KOPT-K1 (cell line): ENCODE measurements at regions not wholly inside any gene's neighbourhood (a gene's known extent, or its start where the extent isn't known, plus 50 kb on each side); places are given as distances from the start of the nearest gene placed in this dataset.

Experiments used
- H3K27ac ChIP-seq: fragments of 200-600 bp; sonication (generic); 2 replicates; pipeline ENCODE4 v1.5.1; 2016; ENCODE audit warnings: antibody characterized with exemption, mild to moderate bottlenecking, low read depth, low read length; ENCODE audit not compliant: poor library complexity, severe bottlenecking
- H3K36me3 ChIP-seq: fragments of 200-600 bp; sonication (generic); 2 replicates; pipeline ENCODE4 v1.5.1; 2017; ENCODE audit warnings: antibody characterized with exemption, mild to moderate bottlenecking, low read length, moderate library complexity; ENCODE audit not compliant: insufficient read depth
- H3K9me3 ChIP-seq: fragments of 200-600 bp; sonication (generic); 2 replicates; pipeline ENCODE4 v1.5.1; 2017; ENCODE audit warnings: antibody characterized with exemption, low read length, mild to moderate bottlenecking; ENCODE audit not compliant: insufficient read depth, poor library complexity, severe bottlenecking

- no peaks in the 10 kb centered on the region for H3K9me3 ChIP-seq
- H3K36me3 ChIP-seq, result no peaks in the 10 kb centered on the region
- peak overlapping the region; percentile 72 for H3K27ac ChIP-seq
Measured at GRCh38 chr7:362402-363096, 72.6 kb downstream of the FOXL3 start.

GRCh38 chr7:363626-364025, 73.7 kb downstream of the FOXL3 start:
- peak overlapping the region; percentile 72 for H3K27ac ChIP-seq
- H3K36me3 ChIP-seq, result no peaks in the 10 kb centered on the region
- no peaks in the 10 kb centered on the region for H3K9me3 ChIP-seq

GRCh38 chr7:364536-364935, 74.6 kb downstream of the FOXL3 start:
- no peaks in the 10 kb centered on the region for H3K36me3 ChIP-seq
- peak overlapping the region; percentile 72 for H3K27ac ChIP-seq
- no peaks in the 10 kb centered on the region for H3K9me3 ChIP-seq

- no peaks in the 10 kb centered on the region for H3K9me3 ChIP-seq
Measured at GRCh38 chr7:365593-365992, 75.6 kb downstream of the FOXL3 start.

GRCh38 chr7:366161-366803, 76.3 kb downstream of the FOXL3 start:
- Histone ChIP-seq H3K27ac (no peak overlapping the region), H3K9me3 (no peaks in the 10 kb centered on the region), H3K36me3 (no peaks in the 10 kb centered on the region)

More at GRCh38 chr7:365593-365992, 75.6 kb downstream of the FOXL3 start:
- Histone ChIP-seq H3K27ac (no peak overlapping the region), H3K36me3 (no peaks in the 10 kb centered on the region)

- Histone ChIP-seq H3K9me3 (no peaks in the 10 kb centered on the region), H3K36me3 (no peaks in the 10 kb centered on the region), H3K27ac (no peak overlapping the region)
Measured at GRCh38 chr7:367351-367901, 77.5 kb downstream of the FOXL3 start.

- H3K27ac ChIP-seq, result no peak overlapping the region
- H3K36me3 ChIP-seq, result no peaks in the 10 kb centered on the region
- no peaks in the 10 kb centered on the region for H3K9me3 ChIP-seq
Measured at GRCh38 chr7:368651-369475, 78.9 kb downstream of the FOXL3 start.

- H3K36me3 ChIP-seq, result no peaks in the 10 kb centered on the region
- no peak overlapping the region for H3K27ac ChIP-seq
- H3K9me3 ChIP-seq, result no peaks in the 10 kb centered on the region
Measured at GRCh38 chr7:369476-370258, 79.7 kb downstream of the FOXL3 start.

GRCh38 chr7:370259-370625, 80.3 kb downstream of the FOXL3 start:
- Histone ChIP-seq H3K9me3 (no peaks in the 10 kb centered on the region), H3K27ac (no peak overlapping the region), H3K36me3 (no peaks in the 10 kb centered on the region)

GRCh38 chr7:370775-371118, 80.8 kb downstream of the FOXL3 start:
- H3K27ac ChIP-seq, result no peak overlapping the region
- H3K36me3 ChIP-seq, result no peaks in the 10 kb centered on the region
- H3K9me3 ChIP-seq, result no peaks in the 10 kb centered on the region

GRCh38 chr7:371119-371778, 81.3 kb downstream of the FOXL3 start:
- Histone ChIP-seq H3K9me3 (no peaks in the 10 kb centered on the region), H3K36me3 (no peaks in the 10 kb centered on the region), H3K27ac (no peak overlapping the region)

- Histone ChIP-seq H3K36me3 (no peaks in the 10 kb centered on the region), H3K9me3 (no peaks in the 10 kb centered on the region), H3K27ac (no peak overlapping the region)
Measured at GRCh38 chr7:371779-372545, 82.0 kb downstream of the FOXL3 start.

GRCh38 chr7:372546-372931, 82.6 kb downstream of the FOXL3 start:
- no peaks in the 10 kb centered on the region for H3K36me3 ChIP-seq
- H3K9me3 ChIP-seq, result no peaks in the 10 kb centered on the region
- no peak overlapping the region for H3K27ac ChIP-seq
